ENCODE measurements at regions not wholly inside any gene's neighbourhood (a gene's known extent, or its start where the extent isn't known, plus 50 kb on each side); places are given as distances from the start of the nearest gene placed in this dataset.

DNA sequence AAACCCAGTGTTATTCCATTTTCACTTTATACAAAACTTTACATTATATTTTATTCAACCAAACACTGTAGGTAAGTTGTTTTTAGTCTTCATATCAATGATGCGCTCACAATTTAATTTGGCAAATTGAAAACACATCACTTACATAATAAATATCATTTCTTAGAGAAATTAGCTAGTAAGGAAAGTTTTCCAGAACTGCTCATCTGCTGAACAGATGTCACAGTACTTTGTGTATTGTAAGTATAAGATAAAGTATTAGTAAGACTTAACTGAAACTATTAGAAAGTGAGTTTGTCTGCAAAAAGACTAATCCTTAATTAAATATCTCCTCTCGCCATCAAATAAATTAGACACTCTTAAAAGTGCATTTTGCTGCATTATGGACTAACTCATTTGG is 108.7 kb upstream of the PACRGL start:
- H3K4me2 ChIP-seq (ENCODE audit: low read depth, low read length): no peak overlapping the region
- no TSS peak for BruUV-seq (replicated peaks)
- no peaks in the 10 kb centered on the region for H3K9me3 ChIP-seq (ENCODE audit: low read length)
- no peaks in the 10 kb centered on the region for H3K79me2 ChIP-seq (ENCODE audit: insufficient read depth, low read length)
- H3K4me1 ChIP-seq (ENCODE audit: insufficient read depth, low read length): no peaks in the 10 kb centered on the region
- FAIRE-seq (no peak), ATAC-seq (no peak), DNase-seq (ENCODE audit: low spot score) (no peak)
- H3K36me3 ChIP-seq (replicated peaks in 1 of 2; ENCODE audit: control insufficient read depth in 1 of 2, insufficient read depth in 2 of 2, low read length in 2 of 2): no peaks in the 10 kb centered on the region
- no peaks in the 10 kb centered on the region for H4K20me1 ChIP-seq (ENCODE audit: insufficient read depth, low read length)
- H3K27me3 ChIP-seq (ENCODE audit: control insufficient read depth in 1 of 2, insufficient read depth in 2 of 2, low read length in 2 of 2): no peaks in the 10 kb centered on the region
- ChIA-PET CTCF (ENCODE audit: low intra/inter-chr PET ratio, low total read pairs) (no interaction called here), POLR2A (no interaction called here)
- no peak overlapping the region for H3K27ac ChIP-seq (ENCODE audit: extremely low read length, insufficient read depth, low read length)
- in situ Hi-C loops (cut with HindIII; ENCODE audit: extremely low pct_ligation_motif_present, low pct_unique_long_range_greater_than_20kb) (no loop called here), intact Hi-C loops (cut with micrococcal nuclease; ENCODE audit: unreplicated experiment) (no loop called here)
- 0% methylated on average over 2 of the region's 2 CpGs for WGBS (ENCODE audit: low lambda C conversion rate)
- TF ChIP-seq ZNF263 (CRISPR knock-in tag; IDR thresholded peaks at IDR 0.05) (no peak), ZNF567 (CRISPR knock-in tag; IDR thresholded peaks at IDR 0.05; ENCODE audit: borderline replicate concordance) (no peak), ZNF589 (CRISPR knock-in tag; conservative IDR thresholded peaks at IDR 0.05) (no peak), PAF1 (CRISPR knock-in tag; IDR thresholded peaks at IDR 0.05) (no peak), FOXJ3 (CRISPR knock-in tag; IDR thresholded peaks at IDR 0.05; ENCODE audit: borderline replicate concordance) (no peak), TCF7 (IDR thresholded peaks at IDR 0.05; ENCODE audit: low read depth) (no peak), RFX3 (CRISPR knock-in tag; IDR thresholded peaks at IDR 0.05) (no peak), ZNF747 (CRISPR knock-in tag; IDR thresholded peaks at IDR 0.05; ENCODE audit: borderline replicate concordance) (no peak), ZNF598 (CRISPR knock-in tag; IDR thresholded peaks at IDR 0.05; ENCODE audit: borderline replicate concordance) (no peak), MTF1 (CRISPR knock-in tag; IDR thresholded peaks at IDR 0.05) (no peak)
- TF ChIP-seq, protein P1, sequence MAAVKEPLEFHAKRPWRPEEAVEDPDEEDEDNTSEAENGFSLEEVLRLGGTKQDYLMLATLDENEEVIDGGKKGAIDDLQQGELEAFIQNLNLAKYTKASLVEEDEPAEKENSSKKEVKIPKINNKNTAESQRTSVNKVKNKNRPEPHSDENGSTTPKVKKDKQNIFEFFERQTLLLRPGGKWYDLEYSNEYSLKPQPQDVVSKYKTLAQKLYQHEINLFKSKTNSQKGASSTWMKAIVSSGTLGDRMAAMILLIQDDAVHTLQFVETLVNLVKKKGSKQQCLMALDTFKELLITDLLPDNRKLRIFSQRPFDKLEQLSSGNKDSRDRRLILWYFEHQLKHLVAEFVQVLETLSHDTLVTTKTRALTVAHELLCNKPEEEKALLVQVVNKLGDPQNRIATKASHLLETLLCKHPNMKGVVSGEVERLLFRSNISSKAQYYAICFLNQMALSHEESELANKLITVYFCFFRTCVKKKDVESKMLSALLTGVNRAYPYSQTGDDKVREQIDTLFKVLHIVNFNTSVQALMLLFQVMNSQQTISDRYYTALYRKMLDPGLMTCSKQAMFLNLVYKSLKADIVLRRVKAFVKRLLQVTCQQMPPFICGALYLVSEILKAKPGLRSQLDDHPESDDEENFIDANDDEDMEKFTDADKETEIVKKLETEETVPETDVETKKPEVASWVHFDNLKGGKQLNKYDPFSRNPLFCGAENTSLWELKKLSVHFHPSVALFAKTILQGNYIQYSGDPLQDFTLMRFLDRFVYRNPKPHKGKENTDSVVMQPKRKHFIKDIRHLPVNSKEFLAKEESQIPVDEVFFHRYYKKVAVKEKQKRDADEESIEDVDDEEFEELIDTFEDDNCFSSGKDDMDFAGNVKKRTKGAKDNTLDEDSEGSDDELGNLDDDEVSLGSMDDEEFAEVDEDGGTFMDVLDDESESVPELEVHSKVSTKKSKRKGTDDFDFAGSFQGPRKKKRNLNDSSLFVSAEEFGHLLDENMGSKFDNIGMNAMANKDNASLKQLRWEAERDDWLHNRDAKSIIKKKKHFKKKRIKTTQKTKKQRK (IDR thresholded peaks at IDR 0.05; ENCODE audit: low read length): no peak
- TF ChIP-seq, protein P2, sequence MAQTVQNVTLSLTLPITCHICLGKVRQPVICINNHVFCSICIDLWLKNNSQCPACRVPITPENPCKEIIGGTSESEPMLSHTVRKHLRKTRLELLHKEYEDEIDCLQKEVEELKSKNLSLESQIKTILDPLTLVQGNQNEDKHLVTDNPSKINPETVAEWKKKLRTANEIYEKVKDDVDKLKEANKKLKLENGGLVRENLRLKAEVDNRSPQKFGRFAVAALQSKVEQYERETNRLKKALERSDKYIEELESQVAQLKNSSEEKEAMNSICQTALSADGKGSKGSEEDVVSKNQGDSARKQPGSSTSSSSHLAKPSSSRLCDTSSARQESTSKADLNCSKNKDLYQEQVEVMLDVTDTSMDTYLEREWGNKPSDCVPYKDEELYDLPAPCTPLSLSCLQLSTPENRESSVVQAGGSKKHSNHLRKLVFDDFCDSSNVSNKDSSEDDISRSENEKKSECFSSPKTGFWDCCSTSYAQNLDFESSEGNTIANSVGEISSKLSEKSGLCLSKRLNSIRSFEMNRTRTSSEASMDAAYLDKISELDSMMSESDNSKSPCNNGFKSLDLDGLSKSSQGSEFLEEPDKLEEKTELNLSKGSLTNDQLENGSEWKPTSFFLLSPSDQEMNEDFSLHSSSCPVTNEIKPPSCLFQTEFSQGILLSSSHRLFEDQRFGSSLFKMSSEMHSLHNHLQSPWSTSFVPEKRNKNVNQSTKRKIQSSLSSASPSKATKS (CRISPR knock-in tag; IDR thresholded peaks at IDR 0.05): no peak
- no peak overlapping the region for H3K4me3 ChIP-seq (replicated peaks in 1 of 3; ENCODE audit: insufficient read depth in 1 of 3, low read depth in 2 of 3, low read length in 3 of 3)
- no peak overlapping the region for H2AFZ ChIP-seq (ENCODE audit: low read length)
- H3K9ac ChIP-seq (ENCODE audit: insufficient read depth, low read depth, low read length): no peak overlapping the region
